ENCODE measurements at regions not wholly inside any gene's neighbourhood (a gene's known extent, or its start where the extent isn't known, plus 50 kb on each side); places are given as distances from the start of the nearest gene placed in this dataset.
A peak's percentile ranks its signal among the peaks of the same experiment; 100 is the strongest.

GRCh38 chr3:180274536-180274935 is 237.8 kb upstream of the PEX5L start:
- TF ChIP-seq, protein P1, sequence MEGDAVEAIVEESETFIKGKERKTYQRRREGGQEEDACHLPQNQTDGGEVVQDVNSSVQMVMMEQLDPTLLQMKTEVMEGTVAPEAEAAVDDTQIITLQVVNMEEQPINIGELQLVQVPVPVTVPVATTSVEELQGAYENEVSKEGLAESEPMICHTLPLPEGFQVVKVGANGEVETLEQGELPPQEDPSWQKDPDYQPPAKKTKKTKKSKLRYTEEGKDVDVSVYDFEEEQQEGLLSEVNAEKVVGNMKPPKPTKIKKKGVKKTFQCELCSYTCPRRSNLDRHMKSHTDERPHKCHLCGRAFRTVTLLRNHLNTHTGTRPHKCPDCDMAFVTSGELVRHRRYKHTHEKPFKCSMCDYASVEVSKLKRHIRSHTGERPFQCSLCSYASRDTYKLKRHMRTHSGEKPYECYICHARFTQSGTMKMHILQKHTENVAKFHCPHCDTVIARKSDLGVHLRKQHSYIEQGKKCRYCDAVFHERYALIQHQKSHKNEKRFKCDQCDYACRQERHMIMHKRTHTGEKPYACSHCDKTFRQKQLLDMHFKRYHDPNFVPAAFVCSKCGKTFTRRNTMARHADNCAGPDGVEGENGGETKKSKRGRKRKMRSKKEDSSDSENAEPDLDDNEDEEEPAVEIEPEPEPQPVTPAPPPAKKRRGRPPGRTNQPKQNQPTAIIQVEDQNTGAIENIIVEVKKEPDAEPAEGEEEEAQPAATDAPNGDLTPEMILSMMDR (IDR thresholded peaks at IDR 0.05; ENCODE audit: low read depth, low read length): no peak
- ChIA-PET CTCF (no interaction called here), POLR2A (no interaction called here)
- H3K4me3 ChIP-seq (ENCODE audit: low read depth, low read length): no peak overlapping the region
- H3K27me3 ChIP-seq (ENCODE audit: control insufficient read depth, insufficient read depth, low read length): no peaks in the 10 kb centered on the region
- H3K27ac ChIP-seq (ENCODE audit: low read depth, low read length): no peak overlapping the region
- no peaks in the 10 kb centered on the region for H3K9me3 ChIP-seq (ENCODE audit: control insufficient read depth, insufficient read depth, low read length)
- DNase-seq (ENCODE audit: low read depth, low spot score): no peak

GRCh38 chr3:180275176-180275575 is 238.4 kb upstream of the PEX5L start:
- Histone ChIP-seq H3K4me3 (ENCODE audit: low read depth, low read length) (no peak overlapping the region), H3K27ac (ENCODE audit: low read depth, low read length) (no peak overlapping the region), H3K9me3 (ENCODE audit: control insufficient read depth, insufficient read depth, low read length) (no peaks in the 10 kb centered on the region), H3K27me3 (ENCODE audit: control insufficient read depth, insufficient read depth, low read length) (no peaks in the 10 kb centered on the region)
- TF ChIP-seq, protein P1 (IDR thresholded peaks at IDR 0.05; ENCODE audit: low read depth, low read length): no peak
- ChIA-PET CTCF (no interaction called here), POLR2A (no interaction called here)
- no peak for DNase-seq (ENCODE audit: low read depth, low spot score)

GRCh38 chr3:180277041-180277440 is 240.3 kb upstream of the PEX5L start:
- POLR2A ChIA-PET: no interaction called here
- DNase-seq (ENCODE audit: low read depth, low spot score): no peak

DNA sequence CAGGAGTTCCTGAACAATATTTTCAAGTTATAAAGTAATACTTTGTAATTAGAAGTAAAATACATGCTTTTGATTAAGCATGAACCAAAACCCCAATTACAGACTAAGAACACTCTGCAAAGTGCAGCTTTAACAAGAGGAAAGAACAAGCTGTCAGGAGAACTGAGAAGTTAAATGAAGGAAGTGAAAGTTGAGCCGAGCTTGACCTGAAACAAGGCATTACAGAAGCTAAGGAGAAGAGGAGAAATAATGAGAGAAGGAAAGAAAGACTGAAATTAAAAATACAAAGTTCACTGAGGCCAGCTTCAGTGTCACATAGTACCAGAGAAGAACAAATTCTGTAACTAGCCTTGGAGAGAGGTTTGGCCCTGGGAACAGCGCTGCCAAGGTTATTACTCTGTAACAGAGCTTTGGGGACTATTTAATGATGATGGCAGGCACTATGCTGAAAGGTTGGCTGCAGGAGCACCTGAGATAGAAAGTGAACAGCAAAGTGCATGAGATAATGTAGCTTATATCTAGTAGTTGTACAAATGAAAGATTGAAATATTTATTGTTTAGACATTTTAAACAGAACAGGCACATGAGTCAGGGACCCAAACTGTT is 241.9 kb upstream of the PEX5L start:
- H3K9me3 ChIP-seq (ENCODE audit: control insufficient read depth, insufficient read depth, low read length): no peaks in the 10 kb centered on the region
- ChIA-PET POLR2A (no interaction called here), CTCF (no interaction called here)
- no peak overlapping the region for H3K4me3 ChIP-seq (ENCODE audit: low read depth, low read length)
- no peak for DNase-seq (ENCODE audit: low read depth, low spot score)
- no peaks in the 10 kb centered on the region for H3K27me3 ChIP-seq (ENCODE audit: control insufficient read depth, insufficient read depth, low read length)
- no peak overlapping the region for H3K27ac ChIP-seq (ENCODE audit: low read depth, low read length)
- TF ChIP-seq, protein P1 (IDR thresholded peaks at IDR 0.05; ENCODE audit: low read depth, low read length): no peak

More at GRCh38 chr3:180277041-180277440, 240.3 kb upstream of the PEX5L start:
- TF ChIP-seq, protein P1 (IDR thresholded peaks at IDR 0.05; ENCODE audit: low read depth, low read length): no peak
- Histone ChIP-seq H3K9me3 (ENCODE audit: control insufficient read depth, insufficient read depth, low read length) (no peaks in the 10 kb centered on the region), H3K4me3 (ENCODE audit: low read depth, low read length) (no peak overlapping the region), H3K27me3 (ENCODE audit: control insufficient read depth, insufficient read depth, low read length) (no peaks in the 10 kb centered on the region), H3K27ac (ENCODE audit: low read depth, low read length) (no peak overlapping the region)
- CTCF ChIA-PET: interaction anchor here (0.7 to 1.5 kb wide), 3 partner anchors 9 to 466 kb away, joined by 3 read pairs; no protein-coding TSS in a partner anchor

- Histone ChIP-seq H3K27ac (ENCODE audit: low read depth, low read length) (no peak overlapping the region), H3K27me3 (ENCODE audit: control insufficient read depth, insufficient read depth, low read length) (no peaks in the 10 kb centered on the region), H3K4me3 (ENCODE audit: low read depth, low read length) (no peak overlapping the region), H3K9me3 (ENCODE audit: control insufficient read depth, insufficient read depth, low read length) (no peaks in the 10 kb centered on the region)
- TF ChIP-seq, protein P1 (IDR thresholded peaks at IDR 0.05; ENCODE audit: low read depth, low read length): no peak
- POLR2A ChIA-PET: no interaction called here
- CTCF ChIA-PET: interaction anchor here (0.6 kb wide), 1 partner anchor 29 kb away, joined by 3 read pairs; no protein-coding TSS in a partner anchor
- DNase-seq (ENCODE audit: low read depth, low spot score): peak; percentile 56
Measured at GRCh38 chr3:180280555-180280954, 243.8 kb upstream of the PEX5L start.
